Neural crest cell (in vitro differentiated cells): ENCODE measurements at regions not wholly inside any gene's neighbourhood (a gene's known extent, or its start where the extent isn't known, plus 50 kb on each side); places are given as distances from the start of the nearest gene placed in this dataset.

Experiments
- DNase-seq: peaks from one replicate; pipeline ENCODE4 v3.0.0; 2021; ENCODE audit warnings: low read depth, mixed read lengths, low spot score
- H3K27ac Mint-ChIP-seq: one replicate; pipeline ENCODE4 v1.8.0; 2021; ENCODE audit warnings: mild to moderate bottlenecking, mixed read lengths; ENCODE audit not compliant: unreplicated experiment
- H3K27me3 Mint-ChIP-seq: 2 replicates; pipeline ENCODE4 v1.8.0; 2021; ENCODE audit warnings: low read depth, mild to moderate bottlenecking, mixed read lengths
- H3K36me3 Mint-ChIP-seq: 2 replicates; pipeline ENCODE4 v1.8.0; 2021; ENCODE audit warnings: low read depth, mild to moderate bottlenecking, mixed read lengths
- H3K4me1 Mint-ChIP-seq: 2 replicates; pipeline ENCODE4 v1.8.0; 2021; ENCODE audit warnings: mixed read lengths
- H3K4me3 Mint-ChIP-seq: one replicate; pipeline ENCODE4 v1.8.0; 2021; ENCODE audit warnings: mild to moderate bottlenecking, mixed read lengths
- H3K9me3 Mint-ChIP-seq: 2 replicates; pipeline ENCODE4 v1.8.0; 2021; ENCODE audit warnings: mixed read lengths
- CTCF ChIP-seq: fragments of 200-600 bp; sonication (generic); conservative IDR thresholded peaks from 2 replicates; pipeline ENCODE4 v1.5.0; 2021; ENCODE audit warnings: antibody characterized with exemption, mild to moderate bottlenecking

- Mint-ChIP-seq H3K4me1 (no peaks in the 10 kb centered on the region), H3K27ac (no peak overlapping the region), H3K27me3 (no peaks in the 10 kb centered on the region), H3K4me3 (no peak overlapping the region), H3K36me3 (peaks cover 12% of the 10 kb centered on the region), H3K9me3 (peaks cover 8% of the 10 kb centered on the region)
- DNase-seq: no peak
- no peak for TF ChIP-seq CTCF
These were observed 196.9 kb downstream of the MREG start for GRCh38 chr2:215816424-215816823.

- no peaks in the 10 kb centered on the region for H3K4me1 Mint-ChIP-seq
- no peaks in the 10 kb centered on the region for H3K27me3 Mint-ChIP-seq
- H3K9me3 Mint-ChIP-seq: peaks cover 8% of the 10 kb centered on the region
- H3K4me3 Mint-ChIP-seq: no peak overlapping the region
- H3K36me3 Mint-ChIP-seq: peaks cover 8% of the 10 kb centered on the region
- no peak for TF ChIP-seq CTCF
- H3K27ac Mint-ChIP-seq: no peak overlapping the region
- no peak for DNase-seq
These were observed 197.4 kb downstream of the MREG start for GRCh38 chr2:215815960-215816359.

GRCh38 chr2:215812966-215813365 lies 200.4 kb downstream of the MREG start:
- Mint-ChIP-seq H3K9me3 (peaks cover 2% of the 10 kb centered on the region), H3K27me3 (no peaks in the 10 kb centered on the region), H3K36me3 (no peaks in the 10 kb centered on the region), H3K4me3 (no peak overlapping the region), H3K4me1 (no peaks in the 10 kb centered on the region), H3K27ac (no peak overlapping the region)
- no peak for DNase-seq
- no peak for TF ChIP-seq CTCF

GRCh38 chr2:215811409-215812345 lies 201.7 kb downstream of the MREG start:
- Mint-ChIP-seq H3K36me3 (no peaks in the 10 kb centered on the region), H3K27ac (no peak overlapping the region), H3K27me3 (no peaks in the 10 kb centered on the region), H3K4me1 (no peaks in the 10 kb centered on the region), H3K9me3 (peaks cover 2% of the 10 kb centered on the region), H3K4me3 (no peak overlapping the region)
- DNase-seq: no peak
- TF ChIP-seq CTCF: no peak

GRCh38 chr2:215811003-215811402 lies 202.3 kb downstream of the MREG start:
- Mint-ChIP-seq H3K4me1 (no peaks in the 10 kb centered on the region), H3K27ac (no peak overlapping the region), H3K27me3 (no peaks in the 10 kb centered on the region), H3K4me3 (no peak overlapping the region), H3K9me3 (peaks cover 7% of the 10 kb centered on the region), H3K36me3 (no peaks in the 10 kb centered on the region)
- TF ChIP-seq CTCF: no peak
- DNase-seq: no peak
